Hepatocyte (in vitro differentiated cells): ENCODE measurements at regions not wholly inside any gene's neighbourhood (a gene's known extent, or its start where the extent isn't known, plus 50 kb on each side); places are given as distances from the start of the nearest gene placed in this dataset.

Experiments used
- DNase-seq: peaks from one replicate; pipeline ENCODE4 v3.0.0-alpha.2; 2016; ENCODE audit warnings: low spot score
- H2AFZ ChIP-seq: fragments of 200-600 bp; sonication (generic); 2 replicates; pipeline ENCODE4 v1.6.0; 2016; ENCODE audit warnings: antibody characterized with exemption, mild to moderate bottlenecking
- H3K27ac ChIP-seq: fragments of 200-600 bp; sonication (generic); 2 replicates; pipeline ENCODE4 v1.5.1; 2016; ENCODE audit warnings: mild to moderate bottlenecking
- H3K27me3 ChIP-seq: fragments of 200-600 bp; sonication (generic); 2 replicates; pipeline ENCODE4 v1.6.1; 2016
- H3K36me3 ChIP-seq: fragments of 200-600 bp; sonication (generic); replicated peaks from 2 replicates; pipeline ENCODE4 v1.5.1; 2016; ENCODE audit warnings: low read depth; ENCODE audit not compliant: insufficient read depth
- H3K4me1 ChIP-seq: fragments of 200-600 bp; sonication (generic); 2 replicates; pipeline ENCODE4 v1.5.1; 2016; ENCODE audit warnings: mild to moderate bottlenecking, moderate library complexity; ENCODE audit not compliant: insufficient read depth
- H3K4me2 ChIP-seq: fragments of 200-600 bp; sonication (generic); 2 replicates; pipeline ENCODE4 v1.6.0; 2016
- H3K4me3 ChIP-seq: fragments of 200-600 bp; sonication (generic); 2 replicates; pipeline ENCODE4 v1.5.1; 2016; ENCODE audit warnings: mild to moderate bottlenecking
- H3K79me2 ChIP-seq: fragments of 200-600 bp; sonication (generic); 2 replicates; pipeline ENCODE4 v1.6.0; 2017; ENCODE audit warnings: mild to moderate bottlenecking
- H3K9me2 ChIP-seq: fragments of 200-600 bp; sonication (generic); replicated peaks from 2 replicates; pipeline ENCODE4 v1.6.0; 2017; ENCODE audit warnings: mild to moderate bottlenecking; ENCODE audit not compliant: insufficient read depth
- H3K9me3 ChIP-seq: fragments of 200-600 bp; sonication (generic); 2 replicates; pipeline ENCODE4 v1.5.1; 2016; ENCODE audit warnings: low read depth, mild to moderate bottlenecking
- H4K20me1 ChIP-seq: fragments of 200-600 bp; sonication (generic); 2 replicates; pipeline ENCODE4 v1.6.0; 2016; ENCODE audit warnings: mild to moderate bottlenecking; ENCODE audit not compliant: insufficient read depth, poor library complexity, severe bottlenecking
- EZH2 ChIP-seq: fragments of 200-600 bp; sonication (generic); IDR thresholded peaks from 2 replicates; pipeline ENCODE4 v1.6.1; 2016; ENCODE audit warnings: antibody characterized with exemption, mild to moderate bottlenecking, borderline replicate concordance
- EZH2phosphoT487 ChIP-seq: fragments of 200-600 bp; sonication (generic); IDR thresholded peaks from one replicate; pipeline ENCODE4 v1.6.1; 2018; ENCODE audit warnings: antibody characterized with exemption, mild to moderate bottlenecking, low read depth, moderate library complexity; ENCODE audit not compliant: unreplicated experiment, severe bottlenecking
- WGBS: methylation state at CpG from one replicate; pipeline ENCODE4 v1.1.6; 2016; ENCODE audit warnings: low lambda C conversion rate; ENCODE audit errors: missing lambda C conversion rate; 5-methylcytosine and 5-hydroxymethylcytosine counted together
- TF ChIP-seq, protein P1 (sequence below): fragments of 200-600 bp; sonication (generic); IDR thresholded peaks from 2 replicates; pipeline ENCODE4 v1.5.1; 2016; ENCODE audit warnings: antibody characterized with exemption, mild to moderate bottlenecking; ENCODE audit not compliant: poor library complexity

- no peaks in the 10 kb centered on the region for H3K27me3 ChIP-seq
- H3K4me2 ChIP-seq: no peak overlapping the region
- no peak overlapping the region for H3K4me3 ChIP-seq
- no peaks in the 10 kb centered on the region for H3K79me2 ChIP-seq
- no peaks in the 10 kb centered on the region for H4K20me1 ChIP-seq
- no peak for DNase-seq
- H3K4me1 ChIP-seq: peaks cover 5% of the 10 kb centered on the region
- H2AFZ ChIP-seq: no peak overlapping the region
- TF ChIP-seq EZH2phosphoT487 (no peak), EZH2 (no peak)
- TF ChIP-seq, protein P1, sequence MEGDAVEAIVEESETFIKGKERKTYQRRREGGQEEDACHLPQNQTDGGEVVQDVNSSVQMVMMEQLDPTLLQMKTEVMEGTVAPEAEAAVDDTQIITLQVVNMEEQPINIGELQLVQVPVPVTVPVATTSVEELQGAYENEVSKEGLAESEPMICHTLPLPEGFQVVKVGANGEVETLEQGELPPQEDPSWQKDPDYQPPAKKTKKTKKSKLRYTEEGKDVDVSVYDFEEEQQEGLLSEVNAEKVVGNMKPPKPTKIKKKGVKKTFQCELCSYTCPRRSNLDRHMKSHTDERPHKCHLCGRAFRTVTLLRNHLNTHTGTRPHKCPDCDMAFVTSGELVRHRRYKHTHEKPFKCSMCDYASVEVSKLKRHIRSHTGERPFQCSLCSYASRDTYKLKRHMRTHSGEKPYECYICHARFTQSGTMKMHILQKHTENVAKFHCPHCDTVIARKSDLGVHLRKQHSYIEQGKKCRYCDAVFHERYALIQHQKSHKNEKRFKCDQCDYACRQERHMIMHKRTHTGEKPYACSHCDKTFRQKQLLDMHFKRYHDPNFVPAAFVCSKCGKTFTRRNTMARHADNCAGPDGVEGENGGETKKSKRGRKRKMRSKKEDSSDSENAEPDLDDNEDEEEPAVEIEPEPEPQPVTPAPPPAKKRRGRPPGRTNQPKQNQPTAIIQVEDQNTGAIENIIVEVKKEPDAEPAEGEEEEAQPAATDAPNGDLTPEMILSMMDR: no peak
- no peaks in the 10 kb centered on the region for H3K9me2 ChIP-seq
- H3K36me3 ChIP-seq: no peaks in the 10 kb centered on the region
- H3K27ac ChIP-seq: peak overlapping the region; percentile 49
- 80% methylated on average over 6 of the region's 6 CpGs for WGBS
- H3K9me3 ChIP-seq: no peaks in the 10 kb centered on the region
Measured at GRCh38 chr2:105611811-105612424, 132.8 kb upstream of the NCK2 start.

GRCh38 chr2:105611333-105611637 lies 133.4 kb upstream of the NCK2 start:
- Histone ChIP-seq H3K9me2 (no peaks in the 10 kb centered on the region), H3K4me2 (no peak overlapping the region), H3K27me3 (no peaks in the 10 kb centered on the region), H3K79me2 (no peaks in the 10 kb centered on the region), H3K36me3 (no peaks in the 10 kb centered on the region), H2AFZ (no peak overlapping the region), H3K4me1 (peaks cover 5% of the 10 kb centered on the region), H3K9me3 (no peaks in the 10 kb centered on the region), H4K20me1 (no peaks in the 10 kb centered on the region), H3K4me3 (no peak overlapping the region), H3K27ac (peak overlapping the region; percentile 49)
- DNase-seq: no peak
- WGBS: 70% methylated on average over 2 of the region's 2 CpGs
- TF ChIP-seq EZH2phosphoT487 (no peak), EZH2 (no peak)
- TF ChIP-seq, protein P1: no peak

DNA sequence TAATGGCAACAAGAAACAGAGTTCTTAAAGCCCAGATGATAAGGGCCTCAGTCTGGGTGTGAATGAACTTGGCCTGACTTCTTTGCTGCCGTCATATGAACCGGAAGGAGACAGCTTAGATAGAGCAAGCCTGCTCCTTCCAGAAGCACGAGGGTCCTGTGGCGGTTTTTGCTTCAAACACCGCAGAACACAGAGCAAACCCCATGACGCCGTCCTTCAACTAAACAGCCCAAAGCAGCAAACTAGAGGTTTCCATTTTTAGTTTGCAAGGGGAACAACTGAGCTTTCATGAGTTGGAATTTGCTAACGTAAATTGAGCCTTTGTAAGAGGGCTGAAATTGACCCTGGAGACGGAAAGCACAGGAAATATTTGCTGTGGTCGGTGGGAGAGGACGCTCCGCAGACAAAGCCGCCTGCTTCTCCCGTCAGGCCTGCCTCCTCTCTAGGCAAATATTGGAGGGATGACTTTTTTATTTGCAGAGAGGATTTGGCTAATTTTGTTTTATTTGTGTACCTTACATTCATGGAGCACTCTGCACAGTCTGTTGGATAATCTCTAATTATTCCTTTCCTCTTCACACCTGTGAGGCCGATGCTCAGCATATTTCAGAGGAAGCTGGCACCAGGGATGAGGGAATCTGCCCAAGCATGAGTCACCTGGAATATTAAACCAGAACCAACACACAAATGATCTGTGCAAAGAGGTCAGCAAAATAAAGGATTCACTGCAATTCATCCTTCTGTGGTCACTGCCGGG lies 134.0 kb upstream of the NCK2 start:
- no peaks in the 10 kb centered on the region for H3K9me2 ChIP-seq
- no peak overlapping the region for H2AFZ ChIP-seq
- H3K36me3 ChIP-seq: no peaks in the 10 kb centered on the region
- no peaks in the 10 kb centered on the region for H3K79me2 ChIP-seq
- H4K20me1 ChIP-seq: no peaks in the 10 kb centered on the region
- H3K4me3 ChIP-seq: no peak overlapping the region
- H3K27ac ChIP-seq: peak overlapping the region; percentile 49
- DNase-seq: no peak
- TF ChIP-seq, protein P1: no peak
- no peak for TF ChIP-seq EZH2phosphoT487
- no peak for TF ChIP-seq EZH2
- no peaks in the 10 kb centered on the region for H3K27me3 ChIP-seq
- no peak overlapping the region for H3K4me2 ChIP-seq
- peaks cover 5% of the 10 kb centered on the region for H3K4me1 ChIP-seq
- WGBS: 64% methylated on average over 16 of the region's 16 CpGs
- H3K9me3 ChIP-seq: no peaks in the 10 kb centered on the region
